ENCODE measurements at regions not wholly inside any gene's neighbourhood (a gene's known extent, or its start where the extent isn't known, plus 50 kb on each side); places are given as distances from the start of the nearest gene placed in this dataset.

GRCh38 chr2:226466124-226466523 lies 333.5 kb downstream of the IRS1 start (continued):
- TF ChIP-seq, protein P1, sequence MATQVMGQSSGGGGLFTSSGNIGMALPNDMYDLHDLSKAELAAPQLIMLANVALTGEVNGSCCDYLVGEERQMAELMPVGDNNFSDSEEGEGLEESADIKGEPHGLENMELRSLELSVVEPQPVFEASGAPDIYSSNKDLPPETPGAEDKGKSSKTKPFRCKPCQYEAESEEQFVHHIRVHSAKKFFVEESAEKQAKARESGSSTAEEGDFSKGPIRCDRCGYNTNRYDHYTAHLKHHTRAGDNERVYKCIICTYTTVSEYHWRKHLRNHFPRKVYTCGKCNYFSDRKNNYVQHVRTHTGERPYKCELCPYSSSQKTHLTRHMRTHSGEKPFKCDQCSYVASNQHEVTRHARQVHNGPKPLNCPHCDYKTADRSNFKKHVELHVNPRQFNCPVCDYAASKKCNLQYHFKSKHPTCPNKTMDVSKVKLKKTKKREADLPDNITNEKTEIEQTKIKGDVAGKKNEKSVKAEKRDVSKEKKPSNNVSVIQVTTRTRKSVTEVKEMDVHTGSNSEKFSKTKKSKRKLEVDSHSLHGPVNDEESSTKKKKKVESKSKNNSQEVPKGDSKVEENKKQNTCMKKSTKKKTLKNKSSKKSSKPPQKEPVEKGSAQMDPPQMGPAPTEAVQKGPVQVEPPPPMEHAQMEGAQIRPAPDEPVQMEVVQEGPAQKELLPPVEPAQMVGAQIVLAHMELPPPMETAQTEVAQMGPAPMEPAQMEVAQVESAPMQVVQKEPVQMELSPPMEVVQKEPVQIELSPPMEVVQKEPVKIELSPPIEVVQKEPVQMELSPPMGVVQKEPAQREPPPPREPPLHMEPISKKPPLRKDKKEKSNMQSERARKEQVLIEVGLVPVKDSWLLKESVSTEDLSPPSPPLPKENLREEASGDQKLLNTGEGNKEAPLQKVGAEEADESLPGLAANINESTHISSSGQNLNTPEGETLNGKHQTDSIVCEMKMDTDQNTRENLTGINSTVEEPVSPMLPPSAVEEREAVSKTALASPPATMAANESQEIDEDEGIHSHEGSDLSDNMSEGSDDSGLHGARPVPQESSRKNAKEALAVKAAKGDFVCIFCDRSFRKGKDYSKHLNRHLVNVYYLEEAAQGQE (IDR thresholded peaks at IDR 0.05; ENCODE audit: unreplicated experiment) = no peak
- no peak for TF ChIP-seq CREB1 (CRISPR knock-in tag; IDR thresholded peaks at IDR 0.05; ENCODE audit: low read depth)

DNA sequence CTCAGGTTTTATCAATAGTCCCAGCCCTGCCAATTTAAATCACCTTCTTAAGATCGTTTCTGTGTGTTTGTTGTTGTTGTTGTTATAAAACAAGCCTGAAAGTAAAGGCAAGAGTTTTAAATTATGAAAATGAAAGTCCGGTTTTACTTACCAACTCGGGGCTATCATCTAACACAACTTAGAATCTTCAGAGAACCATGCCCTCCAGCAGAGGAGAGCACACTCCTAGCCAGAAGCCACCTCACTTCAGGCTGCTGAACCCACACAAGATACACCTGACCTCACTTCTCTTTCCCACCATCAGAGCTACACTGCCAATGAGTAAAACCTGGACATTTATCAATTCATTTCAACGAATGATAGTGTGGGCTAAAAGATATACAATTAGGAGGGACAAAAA lies 335.2 kb downstream of the IRS1 start:
- H3K9me2 ChIP-seq (ENCODE audit: insufficient read depth) = no peaks in the 10 kb centered on the region
- H3F3A ChIP-seq (replicated peaks; ENCODE audit: low read depth) = no peaks in the 10 kb centered on the region
- no peaks in the 10 kb centered on the region for H4K20me1 ChIP-seq (replicated peaks; ENCODE audit: insufficient read depth)
- no peak overlapping the region for H3K4me3 ChIP-seq
- H3K4me1 Mint-ChIP-seq = no peaks in the 10 kb centered on the region
- H3K27me3 Mint-ChIP-seq (ENCODE audit: insufficient read depth, low read depth, poor library complexity) = peaks cover under 1% of the 10 kb centered on the region
- H3K79me2 ChIP-seq (replicated peaks; ENCODE audit: insufficient read depth) = no peaks in the 10 kb centered on the region
- H3K36me3 Mint-ChIP-seq (ENCODE audit: low read depth) = no peaks in the 10 kb centered on the region
- no peak overlapping the region for H3K4me2 ChIP-seq
- ATAC-seq (no peak), DNase-seq (ENCODE audit: low spot score) (no peak)
- no peak overlapping the region for H3K27ac ChIP-seq (ENCODE audit: low read depth)
- no peaks in the 10 kb centered on the region for H3K36me3 ChIP-seq (ENCODE audit: insufficient read depth)
- no peaks in the 10 kb centered on the region for H3K4me1 ChIP-seq (ENCODE audit: insufficient read depth)
- no peaks in the 10 kb centered on the region for H3K27me3 ChIP-seq (ENCODE audit: insufficient read depth)
- no peak overlapping the region for H2AFZ ChIP-seq
- no peaks in the 10 kb centered on the region for H3K9me3 Mint-ChIP-seq
- no peak overlapping the region for H3K4me3 Mint-ChIP-seq
- H3K27ac Mint-ChIP-seq = no peak overlapping the region
- TF ChIP-seq CTCF (conservative IDR thresholded peaks at IDR 0.05; ENCODE audit: low read depth in 2 of 2) (no peak), EZH2 (IDR thresholded peaks at IDR 0.05; ENCODE audit: low read depth, unreplicated experiment) (no peak), EZH2phosphoT487 (IDR thresholded peaks at IDR 0.05; ENCODE audit: unreplicated experiment) (no peak), NANOG (IDR thresholded peaks at IDR 0.05; ENCODE audit: borderline replicate concordance) (no peak), STAT1 (IDR thresholded peaks at IDR 0.05; ENCODE audit: unreplicated experiment) (no peak), ZNF114 (CRISPR knock-in tag; IDR thresholded peaks at IDR 0.05) (no peak), ZNF331 (CRISPR knock-in tag; IDR thresholded peaks at IDR 0.05; ENCODE audit: low read depth) (no peak), JUNB (IDR thresholded peaks at IDR 0.05; ENCODE audit: unreplicated experiment) (no peak), POLR2AphosphoS5 (IDR thresholded peaks at IDR 0.05; ENCODE audit: low read depth) (no peak)
- TF ChIP-seq, protein P2, sequence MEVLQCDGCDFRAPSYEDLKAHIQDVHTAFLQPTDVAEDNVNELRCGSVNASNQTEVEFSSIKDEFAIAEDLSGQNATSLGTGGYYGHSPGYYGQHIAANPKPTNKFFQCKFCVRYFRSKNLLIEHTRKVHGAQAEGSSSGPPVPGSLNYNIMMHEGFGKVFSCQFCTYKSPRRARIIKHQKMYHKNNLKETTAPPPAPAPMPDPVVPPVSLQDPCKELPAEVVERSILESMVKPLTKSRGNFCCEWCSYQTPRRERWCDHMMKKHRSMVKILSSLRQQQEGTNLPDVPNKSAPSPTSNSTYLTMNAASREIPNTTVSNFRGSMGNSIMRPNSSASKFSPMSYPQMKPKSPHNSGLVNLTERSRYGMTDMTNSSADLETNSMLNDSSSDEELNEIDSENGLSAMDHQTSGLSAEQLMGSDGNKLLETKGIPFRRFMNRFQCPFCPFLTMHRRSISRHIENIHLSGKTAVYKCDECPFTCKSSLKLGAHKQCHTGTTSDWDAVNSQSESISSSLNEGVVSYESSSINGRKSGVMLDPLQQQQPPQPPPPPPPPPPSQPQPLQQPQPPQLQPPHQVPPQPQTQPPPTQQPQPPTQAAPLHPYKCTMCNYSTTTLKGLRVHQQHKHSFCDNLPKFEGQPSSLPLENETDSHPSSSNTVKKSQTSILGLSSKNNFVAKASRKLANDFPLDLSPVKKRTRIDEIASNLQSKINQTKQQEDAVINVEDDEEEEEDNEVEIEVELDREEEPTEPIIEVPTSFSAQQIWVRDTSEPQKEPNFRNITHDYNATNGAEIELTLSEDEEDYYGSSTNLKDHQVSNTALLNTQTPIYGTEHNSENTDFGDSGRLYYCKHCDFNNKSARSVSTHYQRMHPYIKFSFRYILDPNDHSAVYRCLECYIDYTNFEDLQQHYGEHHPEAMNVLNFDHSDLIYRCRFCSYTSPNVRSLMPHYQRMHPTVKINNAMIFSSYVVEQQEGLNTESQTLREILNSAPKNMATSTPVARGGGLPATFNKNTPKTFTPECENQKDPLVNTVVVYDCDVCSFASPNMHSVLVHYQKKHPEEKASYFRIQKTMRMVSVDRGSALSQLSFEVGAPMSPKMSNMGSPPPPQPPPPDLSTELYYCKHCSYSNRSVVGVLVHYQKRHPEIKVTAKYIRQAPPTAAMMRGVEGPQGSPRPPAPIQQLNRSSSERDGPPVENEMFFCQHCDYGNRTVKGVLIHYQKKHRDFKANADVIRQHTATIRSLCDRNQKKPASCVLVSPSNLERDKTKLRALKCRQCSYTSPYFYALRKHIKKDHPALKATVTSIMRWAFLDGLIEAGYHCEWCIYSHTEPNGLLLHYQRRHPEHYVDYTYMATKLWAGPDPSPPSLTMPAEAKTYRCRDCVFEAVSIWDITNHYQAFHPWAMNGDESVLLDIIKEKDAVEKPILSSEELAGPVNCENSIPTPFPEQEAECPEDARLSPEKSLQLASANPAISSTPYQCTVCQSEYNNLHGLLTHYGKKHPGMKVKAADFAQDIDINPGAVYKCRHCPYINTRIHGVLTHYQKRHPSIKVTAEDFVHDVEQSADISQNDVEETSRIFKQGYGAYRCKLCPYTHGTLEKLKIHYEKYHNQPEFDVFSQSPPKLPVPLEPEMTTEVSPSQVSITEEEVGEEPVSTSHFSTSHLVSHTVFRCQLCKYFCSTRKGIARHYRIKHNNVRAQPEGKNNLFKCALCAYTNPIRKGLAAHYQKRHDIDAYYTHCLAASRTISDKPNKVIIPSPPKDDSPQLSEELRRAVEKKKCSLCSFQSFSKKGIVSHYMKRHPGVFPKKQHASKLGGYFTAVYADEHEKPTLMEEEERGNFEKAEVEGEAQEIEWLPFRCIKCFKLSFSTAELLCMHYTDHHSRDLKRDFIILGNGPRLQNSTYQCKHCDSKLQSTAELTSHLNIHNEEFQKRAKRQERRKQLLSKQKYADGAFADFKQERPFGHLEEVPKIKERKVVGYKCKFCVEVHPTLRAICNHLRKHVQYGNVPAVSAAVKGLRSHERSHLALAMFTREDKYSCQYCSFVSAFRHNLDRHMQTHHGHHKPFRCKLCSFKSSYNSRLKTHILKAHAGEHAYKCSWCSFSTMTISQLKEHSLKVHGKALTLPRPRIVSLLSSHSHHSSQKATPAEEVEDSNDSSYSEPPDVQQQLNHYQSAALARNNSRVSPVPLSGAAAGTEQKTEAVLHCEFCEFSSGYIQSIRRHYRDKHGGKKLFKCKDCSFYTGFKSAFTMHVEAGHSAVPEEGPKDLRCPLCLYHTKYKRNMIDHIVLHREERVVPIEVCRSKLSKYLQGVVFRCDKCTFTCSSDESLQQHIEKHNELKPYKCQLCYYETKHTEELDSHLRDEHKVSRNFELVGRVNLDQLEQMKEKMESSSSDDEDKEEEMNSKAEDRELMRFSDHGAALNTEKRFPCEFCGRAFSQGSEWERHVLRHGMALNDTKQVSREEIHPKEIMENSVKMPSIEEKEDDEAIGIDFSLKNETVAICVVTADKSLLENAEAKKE (CRISPR knock-in tag; IDR thresholded peaks at IDR 0.05) = no peak
